PFSK-1 (cell line): ENCODE measurements at regions not wholly inside any gene's neighbourhood (a gene's known extent, or its start where the extent isn't known, plus 50 kb on each side); places are given as distances from the start of the nearest gene placed in this dataset.

Experiments
- FOXP2 ChIP-seq: optimal IDR thresholded peaks from 2 replicates; pipeline ENCODE3; 2011; ENCODE audit warnings: borderline replicate concordance, control low read depth, inconsistent platforms; ENCODE audit not compliant: insufficient read depth; ENCODE audit errors: extremely low read length, extremely low read depth
- POLR2AphosphoS5 ChIP-seq: IDR thresholded peaks from 2 replicates; pipeline ENCODE4 v1.6.1; 2012; ENCODE audit warnings: low read depth, mild to moderate bottlenecking, control low read depth, low read length, moderate library complexity
- SIN3A ChIP-seq: IDR thresholded peaks from 2 replicates; pipeline ENCODE4 v1.6.1; 2012; ENCODE audit warnings: mild to moderate bottlenecking, low read length, moderate library complexity, borderline replicate concordance; ENCODE audit not compliant: insufficient read depth
- TAF1 ChIP-seq: IDR thresholded peaks from 2 replicates; pipeline ENCODE4 v1.6.1; 2012; ENCODE audit warnings: low read length, control low read depth, borderline replicate concordance; ENCODE audit not compliant: insufficient read depth
- TF ChIP-seq, protein P1 (sequence below), 2 experiments: IDR thresholded peaks; 2 replicates each; pipeline versions ENCODE4 v1.6.1 to v1.8.0; 2011 to 2012; ENCODE audit warnings: low read depth in 2 of 2, low read length in 2 of 2, control low read depth in 1 of 2, inconsistent platforms in 1 of 2, mild to moderate bottlenecking in 1 of 2, moderate library complexity in 1 of 2; ENCODE audit not compliant: insufficient read depth in 1 of 2

DNA sequence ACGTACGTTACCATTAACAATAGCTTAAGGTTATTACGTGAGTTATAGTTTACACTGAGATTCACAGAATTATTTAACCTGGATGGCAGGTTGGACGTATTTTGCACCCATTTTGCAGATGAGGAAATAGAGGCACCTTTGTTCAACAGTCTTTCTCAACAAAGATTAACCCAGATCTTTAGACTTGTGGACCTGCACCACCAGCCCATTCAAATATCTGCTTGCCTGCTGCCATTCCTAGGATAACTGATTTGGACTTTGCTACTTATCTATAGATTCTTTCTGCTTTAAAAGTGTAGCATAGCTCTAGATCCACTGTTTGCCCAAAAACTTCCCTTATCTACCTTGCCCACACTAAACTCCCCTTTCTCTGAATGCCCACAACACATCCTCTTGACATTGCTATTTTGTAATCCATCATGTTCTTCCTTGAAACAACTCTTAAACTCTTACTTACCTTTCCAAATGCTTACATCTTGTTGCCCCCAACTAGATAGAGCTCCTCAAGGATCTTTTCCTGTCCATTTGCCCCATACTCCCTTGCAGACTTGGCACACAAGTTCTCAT is 56.4 kb upstream of the TNFAIP3 start:
- TF ChIP-seq, protein P1, sequence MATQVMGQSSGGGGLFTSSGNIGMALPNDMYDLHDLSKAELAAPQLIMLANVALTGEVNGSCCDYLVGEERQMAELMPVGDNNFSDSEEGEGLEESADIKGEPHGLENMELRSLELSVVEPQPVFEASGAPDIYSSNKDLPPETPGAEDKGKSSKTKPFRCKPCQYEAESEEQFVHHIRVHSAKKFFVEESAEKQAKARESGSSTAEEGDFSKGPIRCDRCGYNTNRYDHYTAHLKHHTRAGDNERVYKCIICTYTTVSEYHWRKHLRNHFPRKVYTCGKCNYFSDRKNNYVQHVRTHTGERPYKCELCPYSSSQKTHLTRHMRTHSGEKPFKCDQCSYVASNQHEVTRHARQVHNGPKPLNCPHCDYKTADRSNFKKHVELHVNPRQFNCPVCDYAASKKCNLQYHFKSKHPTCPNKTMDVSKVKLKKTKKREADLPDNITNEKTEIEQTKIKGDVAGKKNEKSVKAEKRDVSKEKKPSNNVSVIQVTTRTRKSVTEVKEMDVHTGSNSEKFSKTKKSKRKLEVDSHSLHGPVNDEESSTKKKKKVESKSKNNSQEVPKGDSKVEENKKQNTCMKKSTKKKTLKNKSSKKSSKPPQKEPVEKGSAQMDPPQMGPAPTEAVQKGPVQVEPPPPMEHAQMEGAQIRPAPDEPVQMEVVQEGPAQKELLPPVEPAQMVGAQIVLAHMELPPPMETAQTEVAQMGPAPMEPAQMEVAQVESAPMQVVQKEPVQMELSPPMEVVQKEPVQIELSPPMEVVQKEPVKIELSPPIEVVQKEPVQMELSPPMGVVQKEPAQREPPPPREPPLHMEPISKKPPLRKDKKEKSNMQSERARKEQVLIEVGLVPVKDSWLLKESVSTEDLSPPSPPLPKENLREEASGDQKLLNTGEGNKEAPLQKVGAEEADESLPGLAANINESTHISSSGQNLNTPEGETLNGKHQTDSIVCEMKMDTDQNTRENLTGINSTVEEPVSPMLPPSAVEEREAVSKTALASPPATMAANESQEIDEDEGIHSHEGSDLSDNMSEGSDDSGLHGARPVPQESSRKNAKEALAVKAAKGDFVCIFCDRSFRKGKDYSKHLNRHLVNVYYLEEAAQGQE (IDR thresholded peaks at IDR 0.05; ENCODE audit: insufficient read depth in 1 of 2, low read depth in 2 of 2, low read length in 2 of 2), result no peak
- TF ChIP-seq FOXP2, result no peak
- no peak for TF ChIP-seq TAF1
- no peak for TF ChIP-seq POLR2AphosphoS5
- no peak for TF ChIP-seq SIN3A
